Stimulated activated effector memory CD8-positive, alpha-beta T cell treated with anti-CD3 and anti-CD28 coated beads, Interleukin-12 subunit alpha, Interleukin-12 subunit beta, amount 100 ng/mL, for 72 hours (primary cell): ENCODE measurements at regions not wholly inside any gene's neighbourhood (a gene's known extent, or its start where the extent isn't known, plus 50 kb on each side); places are given as distances from the start of the nearest gene placed in this dataset.
"Not testable (repeated sequence)": the region's sequence is repeated elsewhere in the genome, so short reads cannot be mapped to it uniquely, and the experiment has no call there.

Source experiments
- ATAC-seq: fragments of 150-1000 bp; cut with Tn5 transposase; 2 replicates; pipeline ENCODE4 v1.10.0; 2021
- DNase-seq, 2 donors: peaks; one replicate each; pipeline ENCODE4 v3.0.0; 2021 to 2022; ENCODE audit warnings: low spot score in 2 of 2
- H3K27ac Mint-ChIP-seq: one replicate; pipeline ENCODE4 v1.8.0; 2022; ENCODE audit warnings: mild to moderate bottlenecking, mixed read lengths
- H3K36me3 Mint-ChIP-seq: one replicate; pipeline ENCODE4 v1.8.0; 2022; ENCODE audit warnings: mild to moderate bottlenecking, mixed read lengths
- H3K4me1 Mint-ChIP-seq: one replicate; pipeline ENCODE4 v1.8.0; 2022; ENCODE audit warnings: mixed read lengths
- H3K4me3 Mint-ChIP-seq: one replicate; pipeline ENCODE4 v1.8.0; 2022; ENCODE audit warnings: mild to moderate bottlenecking, mixed read lengths
- H3K9me3 Mint-ChIP-seq: one replicate; pipeline ENCODE4 v1.8.0; 2022; ENCODE audit warnings: mixed read lengths

GRCh38 chr4:77473509-77473908, 132.1 kb upstream of the CXCL13 start:
- no peak overlapping the region for H3K4me3 Mint-ChIP-seq
- H3K4me1 Mint-ChIP-seq = peaks cover 8% of the 10 kb centered on the region
- H3K36me3 Mint-ChIP-seq = no peaks in the 10 kb centered on the region
- H3K9me3 Mint-ChIP-seq = peaks cover 3% of the 10 kb centered on the region
- no peak for ATAC-seq
- no peak overlapping the region for H3K27ac Mint-ChIP-seq
- DNase-seq = no peak

GRCh38 chr4:77481856-77482255, 123.8 kb upstream of the CXCL13 start:
- Mint-ChIP-seq H3K4me3 (no peak overlapping the region), H3K27ac (no peak overlapping the region), H3K36me3 (no peaks in the 10 kb centered on the region), H3K4me1 (no peaks in the 10 kb centered on the region), H3K9me3 (peaks cover 3% of the 10 kb centered on the region)
- DNase-seq (no peak), ATAC-seq (no peak)

GRCh38 chr4:77488882-77489281, 116.7 kb upstream of the CXCL13 start:
- ATAC-seq (no peak), DNase-seq (no peak)
- Mint-ChIP-seq H3K27ac (no peak overlapping the region), H3K9me3 (no peaks in the 10 kb centered on the region), H3K4me1 (no peaks in the 10 kb centered on the region), H3K36me3 (no peaks in the 10 kb centered on the region), H3K4me3 (no peak overlapping the region)

- Mint-ChIP-seq H3K4me1 (no peaks in the 10 kb centered on the region), H3K9me3 (no peaks in the 10 kb centered on the region), H3K4me3 (no peak overlapping the region), H3K36me3 (no peaks in the 10 kb centered on the region), H3K27ac (no peak overlapping the region)
- DNase-seq (no peak), ATAC-seq (no peak)
Measured at GRCh38 chr4:77493120-77493752, 112.4 kb upstream of the CXCL13 start.

GRCh38 chr4:77493829-77494551, 111.6 kb upstream of the CXCL13 start:
- no peaks in the 10 kb centered on the region for H3K9me3 Mint-ChIP-seq
- no peak for DNase-seq

GRCh38 chr4:77496457-77496856, 109.2 kb upstream of the CXCL13 start:
- H3K36me3 Mint-ChIP-seq = no peaks in the 10 kb centered on the region

More at GRCh38 chr4:77493829-77494551, 111.6 kb upstream of the CXCL13 start:
- Mint-ChIP-seq H3K27ac (no peak overlapping the region), H3K4me1 (no peaks in the 10 kb centered on the region), H3K4me3 (no peak overlapping the region), H3K36me3 (no peaks in the 10 kb centered on the region)
- ATAC-seq = no peak

GRCh38 chr4:77500801-77501200, 104.8 kb upstream of the CXCL13 start:
- no peaks in the 10 kb centered on the region for H3K4me1 Mint-ChIP-seq
- no peak overlapping the region for H3K27ac Mint-ChIP-seq

More at GRCh38 chr4:77496457-77496856, 109.2 kb upstream of the CXCL13 start:
- Mint-ChIP-seq H3K4me1 (no peaks in the 10 kb centered on the region), H3K27ac (no peak overlapping the region), H3K9me3 (no peaks in the 10 kb centered on the region), H3K4me3 (no peak overlapping the region)
- ATAC-seq (no peak), DNase-seq (no peak)

GRCh38 chr4:77501240-77501639, 104.4 kb upstream of the CXCL13 start:
- ATAC-seq = no peak
- no peak overlapping the region for H3K4me3 Mint-ChIP-seq
- no peaks in the 10 kb centered on the region for H3K9me3 Mint-ChIP-seq
- no peak for DNase-seq
- H3K27ac Mint-ChIP-seq = no peak overlapping the region
- no peaks in the 10 kb centered on the region for H3K4me1 Mint-ChIP-seq
- H3K36me3 Mint-ChIP-seq = no peaks in the 10 kb centered on the region

More at GRCh38 chr4:77500801-77501200, 104.8 kb upstream of the CXCL13 start:
- Mint-ChIP-seq H3K4me3 (no peak overlapping the region), H3K9me3 (no peaks in the 10 kb centered on the region), H3K36me3 (no peaks in the 10 kb centered on the region)
- ATAC-seq = no peak
- no peak for DNase-seq

- Mint-ChIP-seq H3K9me3 (no peaks in the 10 kb centered on the region), H3K4me3 (no peak overlapping the region), H3K4me1 (no peaks in the 10 kb centered on the region), H3K27ac (no peak overlapping the region), H3K36me3 (no peaks in the 10 kb centered on the region)
- ATAC-seq (no peak), DNase-seq (no peak)
Measured at GRCh38 chr4:77501851-77502250, 103.8 kb upstream of the CXCL13 start.

GRCh38 chr4:77504407-77504806, 101.2 kb upstream of the CXCL13 start:
- no peak overlapping the region for H3K4me3 Mint-ChIP-seq
- no peaks in the 10 kb centered on the region for H3K36me3 Mint-ChIP-seq
- no peaks in the 10 kb centered on the region for H3K9me3 Mint-ChIP-seq
- ATAC-seq (no peak), DNase-seq (no peak)
- no peaks in the 10 kb centered on the region for H3K4me1 Mint-ChIP-seq
- H3K27ac Mint-ChIP-seq = no peak overlapping the region

GRCh38 chr4:77505275-77505957, 100.2 kb upstream of the CXCL13 start:
- no peak overlapping the region for H3K4me3 Mint-ChIP-seq
- no peaks in the 10 kb centered on the region for H3K9me3 Mint-ChIP-seq
- ATAC-seq (peak; percentile 74), DNase-seq (peak in 1 of 2 donors; percentile 53)
- no peak overlapping the region for H3K27ac Mint-ChIP-seq
- H3K4me1 Mint-ChIP-seq = no peaks in the 10 kb centered on the region
- no peaks in the 10 kb centered on the region for H3K36me3 Mint-ChIP-seq

GRCh38 chr4:77505958-77506319, 99.7 kb upstream of the CXCL13 start:
- Mint-ChIP-seq H3K4me1 (no peaks in the 10 kb centered on the region), H3K36me3 (no peaks in the 10 kb centered on the region)
- no peak for ATAC-seq

GRCh38 chr4:77510367-77510766, 95.3 kb upstream of the CXCL13 start:
- H3K27ac Mint-ChIP-seq = no peak overlapping the region

More at GRCh38 chr4:77505958-77506319, 99.7 kb upstream of the CXCL13 start:
- no peak for DNase-seq
- no peaks in the 10 kb centered on the region for H3K9me3 Mint-ChIP-seq
- H3K4me3 Mint-ChIP-seq = no peak overlapping the region
- no peak overlapping the region for H3K27ac Mint-ChIP-seq

GRCh38 chr4:77525538-77525937, 80.1 kb upstream of the CXCL13 start:
- Mint-ChIP-seq H3K4me3 (no peak overlapping the region), H3K27ac (no peak overlapping the region), H3K9me3 (peaks cover 3% of the 10 kb centered on the region), H3K4me1 (peaks cover 6% of the 10 kb centered on the region), H3K36me3 (no peaks in the 10 kb centered on the region)
- ATAC-seq = no peak
- DNase-seq = no peak

More at GRCh38 chr4:77510367-77510766, 95.3 kb upstream of the CXCL13 start:
- no peaks in the 10 kb centered on the region for H3K4me1 Mint-ChIP-seq
- DNase-seq (no peak), ATAC-seq (no peak)
- no peaks in the 10 kb centered on the region for H3K36me3 Mint-ChIP-seq
- no peaks in the 10 kb centered on the region for H3K9me3 Mint-ChIP-seq
- no peak overlapping the region for H3K4me3 Mint-ChIP-seq

- not testable (repeated sequence) for H3K4me3 Mint-ChIP-seq, H3K4me1 Mint-ChIP-seq, H3K27ac Mint-ChIP-seq, ATAC-seq, H3K9me3 Mint-ChIP-seq, DNase-seq, H3K36me3 Mint-ChIP-seq
Measured at GRCh38 chr4:77527900-77528299, 77.7 kb upstream of the CXCL13 start.

GRCh38 chr4:77538144-77538543, 67.5 kb upstream of the CXCL13 start:
- Mint-ChIP-seq H3K9me3 (peaks cover 3% of the 10 kb centered on the region), H3K4me3 (peak overlapping the region; percentile 6), H3K27ac (peak overlapping the region; percentile 29), H3K36me3 (peaks cover 6% of the 10 kb centered on the region), H3K4me1 (peaks cover 18% of the 10 kb centered on the region)
- ATAC-seq = peak; percentile 94
- DNase-seq = no peak
